GM18499 (cell line): ENCODE measurements at regions not wholly inside any gene's neighbourhood (a gene's known extent, or its start where the extent isn't known, plus 50 kb on each side); places are given as distances from the start of the nearest gene placed in this dataset.
A peak's percentile ranks its signal among the peaks of the same experiment; 100 is the strongest.

ENCODE experiments used
- ATAC-seq: cut with Tn5 transposase; IDR thresholded peaks from one replicate; pipeline ENCODE4 v1.9.1; 2021; ENCODE audit warnings: moderate number of reproducible peaks; ENCODE audit not compliant: insufficient read depth, unreplicated experiment

DNA sequence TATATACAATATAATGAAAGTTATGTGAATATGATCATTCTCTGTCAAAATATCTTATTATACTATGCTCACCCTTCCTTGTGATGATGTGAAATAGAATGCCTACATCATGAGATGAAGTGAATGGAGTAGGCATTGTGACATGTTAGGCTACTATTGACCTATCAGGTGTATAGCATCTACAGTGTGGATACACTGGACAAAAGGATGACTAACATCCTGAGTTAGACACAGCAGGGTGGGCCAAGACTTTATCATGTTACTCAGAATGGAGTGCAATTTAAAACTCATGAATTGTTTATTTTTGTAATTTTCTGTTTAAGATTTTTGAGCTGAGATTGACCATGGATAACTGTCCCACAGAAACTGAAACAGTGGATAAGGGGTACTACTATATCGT is 53.4 kb upstream of the NAV3 start:
- ATAC-seq = no peak

DNA sequence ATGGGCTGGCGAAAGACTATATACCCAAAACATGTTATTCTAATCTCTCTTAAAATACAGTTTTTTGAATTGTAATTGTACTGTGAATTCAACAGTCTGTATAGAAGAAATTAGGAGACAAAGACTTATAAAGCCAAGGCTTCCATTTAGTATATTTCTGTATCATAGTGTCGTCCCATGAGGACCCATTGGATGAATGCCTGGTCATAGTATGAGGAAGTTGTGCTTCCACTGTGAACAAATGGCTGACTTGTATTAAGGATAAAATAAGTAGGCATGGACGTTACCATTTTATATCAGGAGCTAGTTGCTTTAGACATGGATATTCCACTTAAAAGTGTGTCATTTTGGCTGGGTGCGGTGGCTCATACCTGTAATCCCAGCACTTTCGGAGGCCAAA is 55.9 kb upstream of the NAV3 start:
- ATAC-seq = no peak

DNA sequence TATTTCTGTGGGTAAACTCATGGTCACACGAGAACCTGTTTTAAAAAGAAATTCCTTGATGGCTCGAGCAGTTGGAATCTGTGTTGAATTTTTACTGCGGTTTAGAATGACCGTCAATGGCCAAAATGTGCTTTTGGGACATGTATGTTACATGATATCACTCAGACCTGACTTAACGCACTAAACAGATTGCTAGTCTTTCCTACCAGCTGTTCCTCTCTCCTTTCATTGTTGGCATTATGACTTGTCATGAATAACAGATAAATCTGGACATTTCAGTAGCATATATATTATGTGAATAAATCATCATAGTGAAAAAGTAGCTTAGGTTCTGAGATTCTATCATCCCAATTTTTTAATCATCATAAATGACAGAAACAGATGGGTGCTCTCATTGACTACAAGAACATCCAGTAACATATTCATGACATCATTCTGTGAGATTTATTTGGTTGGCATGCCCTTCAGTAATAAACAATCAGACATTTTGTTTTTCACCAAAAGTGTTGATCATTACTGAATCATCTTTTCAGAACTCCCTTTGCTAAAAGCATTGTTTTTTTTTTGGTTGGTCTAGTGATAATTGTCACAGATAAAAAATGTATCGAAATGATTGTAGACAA is 57.9 kb upstream of the NAV3 start:
- no peak for ATAC-seq

DNA sequence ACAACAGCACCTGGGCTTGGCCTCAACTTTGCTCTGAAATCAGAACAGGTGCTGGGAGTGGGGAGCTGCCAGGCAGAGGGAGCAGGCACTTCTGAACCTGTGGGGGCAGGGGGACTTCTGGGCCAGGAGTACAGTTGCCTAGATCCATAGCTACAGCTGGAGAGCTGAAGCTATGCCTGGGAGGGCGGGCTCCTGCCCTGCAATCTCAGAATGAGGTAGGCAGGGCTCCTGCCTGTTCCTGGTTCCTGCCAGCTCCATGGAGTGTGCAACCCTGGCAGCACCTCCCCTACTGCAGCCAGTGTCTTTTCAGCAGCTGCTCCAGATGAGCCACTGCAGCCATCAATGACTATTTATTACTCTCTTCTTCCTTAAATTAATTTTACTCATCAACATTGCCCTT is 62.1 kb upstream of the NAV3 start:
- no peak for ATAC-seq

- no peak for ATAC-seq
These were observed 62.8 kb upstream of the NAV3 start for GRCh38 chr12:77767756-77768343.

DNA sequence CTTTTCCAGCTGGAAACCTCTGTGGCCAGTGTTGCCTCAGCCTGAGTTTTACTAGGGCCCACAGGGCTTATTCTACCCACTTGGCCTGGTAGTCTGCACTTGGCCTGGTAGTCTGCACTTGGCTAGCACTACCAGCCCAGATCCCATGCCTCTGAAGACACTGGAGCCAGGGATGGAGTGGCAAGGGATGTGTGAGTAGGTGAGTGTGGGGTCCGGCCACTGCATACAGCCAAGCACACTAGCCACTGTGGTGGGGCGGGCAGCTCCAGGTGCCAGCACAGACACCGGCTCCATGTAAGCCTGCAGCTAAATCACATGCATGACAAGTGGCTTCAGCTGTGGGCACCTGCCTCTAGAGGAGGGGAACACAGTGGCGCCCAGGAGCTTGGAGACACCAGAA is 63.4 kb upstream of the NAV3 start:
- no peak for ATAC-seq

DNA sequence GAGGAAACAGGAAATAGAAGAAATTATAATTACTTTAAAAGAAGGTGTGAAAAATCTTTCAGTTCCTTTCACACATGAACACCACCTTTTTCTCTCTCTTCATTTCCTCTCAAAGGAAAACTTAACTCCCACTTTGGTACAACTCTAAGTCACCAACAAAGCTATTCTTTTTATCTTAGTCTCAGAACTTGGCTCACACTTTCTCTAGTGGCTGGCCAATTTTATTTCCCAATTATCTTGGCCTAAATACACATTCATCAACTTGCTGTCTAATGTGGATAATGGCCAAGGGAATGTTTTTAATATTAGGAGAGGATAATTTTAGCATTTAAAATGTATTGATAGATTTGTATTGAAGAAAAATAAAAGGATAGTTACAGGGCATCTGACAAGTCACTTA is 64.5 kb upstream of the NAV3 start:
- ATAC-seq = no peak

GRCh38 chr12:77761286-77761685 is 69.4 kb upstream of the NAV3 start:
- no peak for ATAC-seq

- no peak for ATAC-seq
These were observed 70.2 kb upstream of the NAV3 start for GRCh38 chr12:77760271-77761025.

DNA sequence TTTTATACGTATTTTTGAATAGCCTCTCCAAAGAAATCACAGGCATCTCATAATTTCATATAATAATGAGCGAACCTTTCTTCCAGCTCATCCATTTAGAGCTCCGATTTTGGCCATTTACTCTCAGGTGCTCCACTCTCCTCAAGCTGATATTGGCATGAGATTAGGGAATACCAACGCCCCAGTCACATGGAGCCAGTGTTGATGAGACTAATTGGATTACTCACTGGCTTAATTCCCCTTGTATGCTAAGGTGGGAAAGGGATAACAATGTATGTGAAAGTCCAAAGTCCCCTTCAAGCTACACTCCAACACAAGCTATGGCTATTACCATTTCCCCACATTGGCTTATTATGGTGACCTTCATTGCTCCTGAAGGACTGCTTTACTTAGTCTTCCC is 76.6 kb upstream of the NAV3 start:
- ATAC-seq = no peak

GRCh38 chr12:77751939-77752338 is 78.8 kb upstream of the NAV3 start:
- ATAC-seq = no peak

DNA sequence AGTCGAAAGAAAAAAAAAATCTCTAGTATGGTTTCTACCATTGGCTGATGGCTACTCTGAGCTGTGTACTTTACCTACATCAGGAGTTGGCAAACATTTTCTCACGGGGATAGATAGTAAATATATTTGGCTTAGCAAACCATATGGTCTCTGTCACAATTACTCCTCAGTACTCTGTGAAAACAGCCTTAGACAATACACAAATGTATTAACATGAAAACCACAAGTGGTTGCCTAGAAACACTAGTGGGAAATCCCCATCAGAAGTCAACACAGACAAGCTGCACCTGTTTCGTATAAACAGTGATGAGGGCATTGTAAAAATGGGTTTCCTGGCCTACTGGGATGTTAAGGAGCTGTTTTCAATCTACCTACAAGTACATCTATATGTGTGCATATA is 84.6 kb upstream of the NAV3 start:
- peak; percentile 100 for ATAC-seq

GRCh38 chr12:77745624-77746023 is 85.1 kb upstream of the NAV3 start:
- no peak for ATAC-seq

DNA sequence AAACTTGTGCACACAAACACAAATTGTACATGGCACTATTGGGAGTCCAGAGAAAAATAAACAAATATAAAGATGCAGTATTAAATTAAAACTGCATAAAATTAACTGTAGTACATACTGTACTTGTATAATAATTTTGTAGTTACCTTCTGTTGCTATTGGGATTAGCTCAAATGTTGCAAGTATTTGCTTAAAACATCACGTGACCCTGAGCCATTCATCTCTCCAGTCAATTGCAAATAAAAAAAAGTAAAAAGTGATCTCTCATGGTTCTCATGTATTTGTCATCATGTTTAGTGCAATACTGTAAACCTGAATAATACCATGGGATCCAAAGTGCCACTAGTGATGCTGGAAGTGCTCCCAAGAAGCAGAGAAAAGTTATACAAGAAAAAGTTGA is 88.1 kb upstream of the NAV3 start:
- ATAC-seq = no peak

- ATAC-seq = no peak
These were observed 88.6 kb upstream of the NAV3 start for GRCh38 chr12:77741974-77742517.

DNA sequence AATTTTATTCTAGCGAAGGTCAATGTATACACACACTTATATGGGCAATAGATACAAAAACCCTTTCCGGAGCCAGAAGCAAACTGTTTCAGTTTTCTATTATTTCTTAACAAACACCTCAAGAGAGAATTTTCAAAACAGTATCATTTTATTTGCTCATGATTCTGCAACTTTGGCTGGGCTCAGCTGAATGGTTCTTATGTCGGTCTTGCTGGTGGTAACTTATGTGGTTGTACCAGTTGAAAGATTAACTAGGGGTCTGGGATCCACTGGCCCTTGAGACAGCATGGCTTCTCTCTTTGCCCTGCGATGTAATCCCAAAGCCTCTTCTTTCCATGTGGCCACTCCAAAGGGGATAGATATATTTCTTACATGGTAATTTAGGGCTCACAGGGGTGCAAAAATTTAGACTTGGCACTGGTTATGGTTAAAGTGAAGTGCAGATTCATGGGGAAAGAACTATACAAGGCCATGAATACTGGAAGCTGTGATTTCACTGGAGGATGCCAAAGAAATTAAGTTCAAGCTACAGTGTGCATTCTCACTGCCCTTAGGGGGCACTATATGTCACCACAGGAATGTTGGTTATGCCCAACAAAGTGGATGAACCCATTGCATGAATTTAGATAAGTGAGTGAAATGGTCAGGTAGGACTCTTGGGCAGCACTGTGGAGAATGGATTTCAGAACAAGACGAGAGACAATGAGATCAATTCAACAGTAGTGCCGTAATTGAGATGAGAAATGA is 94.3 kb upstream of the NAV3 start:
- ATAC-seq = no peak

GRCh38 chr12:77734214-77734883 is 96.3 kb upstream of the NAV3 start:
- no peak for ATAC-seq

GRCh38 chr12:77728018-77728417 is 102.7 kb upstream of the NAV3 start:
- no peak for ATAC-seq

- no peak for ATAC-seq
These were observed 103.2 kb upstream of the NAV3 start for GRCh38 chr12:77727442-77728001.

DNA sequence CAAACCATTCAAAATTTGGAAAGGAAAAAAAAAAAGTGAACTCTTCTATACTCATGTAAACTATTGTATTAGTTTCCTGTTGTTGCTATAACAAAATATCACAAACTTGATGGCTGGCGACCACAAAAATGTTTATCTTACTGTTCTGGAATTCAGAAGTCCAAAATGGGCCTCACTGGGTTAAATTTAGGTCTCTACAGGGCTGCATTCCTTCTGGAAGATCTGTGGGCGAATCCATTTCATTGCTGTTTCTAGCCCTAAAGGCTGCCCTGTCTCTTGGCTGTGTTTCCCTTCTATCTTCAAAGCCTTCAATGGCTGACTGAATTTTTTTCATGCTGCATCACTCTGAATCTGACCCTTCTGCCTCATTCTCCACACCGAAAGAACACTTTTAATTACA is 105.1 kb upstream of the NAV3 start:
- no peak for ATAC-seq
